ENCODE measurements at regions not wholly inside any gene's neighbourhood (a gene's known extent, or its start where the extent isn't known, plus 50 kb on each side); places are given as distances from the start of the nearest gene placed in this dataset.
"Not testable (repeated sequence)": the region's sequence is repeated elsewhere in the genome, so short reads cannot be mapped to it uniquely, and the experiment has no call there.

- in situ Hi-C loops (cut with HindIII; ENCODE audit: low pct_unique_long_range_greater_than_20kb, low sequenced_read_pairs): not testable (repeated sequence)
Measured at GRCh38 chr10:35776557-35776956, 134.5 kb upstream of the FZD8 start.

GRCh38 chr10:35774109-35774508 is 132.0 kb upstream of the FZD8 start:
- in situ Hi-C loops (cut with HindIII; ENCODE audit: low pct_unique_long_range_greater_than_20kb, low sequenced_read_pairs): no loop called here

More at GRCh38 chr10:35776557-35776956, 134.5 kb upstream of the FZD8 start:
- DNase-seq (ENCODE audit: low read depth, low spot score): not testable (repeated sequence)

GRCh38 chr10:35770817-35771355 is 128.8 kb upstream of the FZD8 start:
- DNase-seq (ENCODE audit: low read depth, low spot score): no peak
- in situ Hi-C loops (cut with HindIII; ENCODE audit: low pct_unique_long_range_greater_than_20kb, low sequenced_read_pairs): no loop called here

More at GRCh38 chr10:35774109-35774508, 132.0 kb upstream of the FZD8 start:
- DNase-seq (ENCODE audit: low read depth, low spot score): no peak

- DNase-seq (ENCODE audit: low read depth, low spot score): no peak
- in situ Hi-C loops (cut with HindIII; ENCODE audit: low pct_unique_long_range_greater_than_20kb, low sequenced_read_pairs): no loop called here
Measured at GRCh38 chr10:35769795-35770194, 127.7 kb upstream of the FZD8 start.

- in situ Hi-C loops (cut with HindIII; ENCODE audit: low pct_unique_long_range_greater_than_20kb, low sequenced_read_pairs): no loop called here
- DNase-seq (ENCODE audit: low read depth, low spot score): no peak
Measured at GRCh38 chr10:35768731-35769130, 126.6 kb upstream of the FZD8 start.

- in situ Hi-C loops (cut with HindIII; ENCODE audit: low pct_unique_long_range_greater_than_20kb, low sequenced_read_pairs): no loop called here
- DNase-seq (ENCODE audit: low read depth, low spot score): no peak
Measured at GRCh38 chr10:35768011-35768410, 125.9 kb upstream of the FZD8 start.

GRCh38 chr10:35765996-35766395 is 123.9 kb upstream of the FZD8 start:
- DNase-seq (ENCODE audit: low read depth, low spot score): peak; percentile 46
- in situ Hi-C loops (cut with HindIII; ENCODE audit: low pct_unique_long_range_greater_than_20kb, low sequenced_read_pairs): no loop called here

GRCh38 chr10:35765066-35765527 is 123.0 kb upstream of the FZD8 start:
- in situ Hi-C loops (cut with HindIII; ENCODE audit: low pct_unique_long_range_greater_than_20kb, low sequenced_read_pairs): no loop called here

GRCh38 chr10:35762311-35763030 is 120.4 kb upstream of the FZD8 start:
- DNase-seq (ENCODE audit: low read depth, low spot score): no peak
- in situ Hi-C loops (cut with HindIII; ENCODE audit: low pct_unique_long_range_greater_than_20kb, low sequenced_read_pairs): no loop called here

More at GRCh38 chr10:35765066-35765527, 123.0 kb upstream of the FZD8 start:
- DNase-seq (ENCODE audit: low read depth, low spot score): no peak

GRCh38 chr10:35758076-35758475 is 116.0 kb upstream of the FZD8 start:
- in situ Hi-C loops (cut with HindIII; ENCODE audit: low pct_unique_long_range_greater_than_20kb, low sequenced_read_pairs): no loop called here
- no peak for DNase-seq (ENCODE audit: low read depth, low spot score)

- no peak for DNase-seq (ENCODE audit: low read depth, low spot score)
- in situ Hi-C loops (cut with HindIII; ENCODE audit: low pct_unique_long_range_greater_than_20kb, low sequenced_read_pairs): no loop called here
Measured at GRCh38 chr10:35754519-35754918, 112.4 kb upstream of the FZD8 start.

GRCh38 chr10:35752469-35753461 is 110.7 kb upstream of the FZD8 start:
- in situ Hi-C loops (cut with HindIII; ENCODE audit: low pct_unique_long_range_greater_than_20kb, low sequenced_read_pairs): no loop called here
- no peak for DNase-seq (ENCODE audit: low read depth, low spot score)

GRCh38 chr10:35751347-35751746 is 109.3 kb upstream of the FZD8 start:
- in situ Hi-C loops (cut with HindIII; ENCODE audit: low pct_unique_long_range_greater_than_20kb, low sequenced_read_pairs): no loop called here
- no peak for DNase-seq (ENCODE audit: low read depth, low spot score)

- in situ Hi-C loops (cut with HindIII; ENCODE audit: low pct_unique_long_range_greater_than_20kb, low sequenced_read_pairs): no loop called here
- DNase-seq (ENCODE audit: low read depth, low spot score): no peak
Measured at GRCh38 chr10:35749230-35749629, 107.1 kb upstream of the FZD8 start.

- in situ Hi-C loops (cut with HindIII; ENCODE audit: low pct_unique_long_range_greater_than_20kb, low sequenced_read_pairs): no loop called here
Measured at GRCh38 chr10:35745617-35746403, 103.7 kb upstream of the FZD8 start.

GRCh38 chr10:35743851-35744250 is 101.8 kb upstream of the FZD8 start:
- in situ Hi-C loops (cut with HindIII; ENCODE audit: low pct_unique_long_range_greater_than_20kb, low sequenced_read_pairs): no loop called here
- no peak for DNase-seq (ENCODE audit: low read depth, low spot score)

More at GRCh38 chr10:35745617-35746403, 103.7 kb upstream of the FZD8 start:
- no peak for DNase-seq (ENCODE audit: low read depth, low spot score)

- in situ Hi-C loops (cut with HindIII; ENCODE audit: low pct_unique_long_range_greater_than_20kb, low sequenced_read_pairs): no loop called here
- no peak for DNase-seq (ENCODE audit: low read depth, low spot score)
Measured at GRCh38 chr10:35743351-35743750, 101.3 kb upstream of the FZD8 start.
